GM18951 (cell line): ENCODE measurements at regions not wholly inside any gene's neighbourhood (a gene's known extent, or its start where the extent isn't known, plus 50 kb on each side); places are given as distances from the start of the nearest gene placed in this dataset.

Source experiments
- POLR2A ChIP-seq: IDR thresholded peaks from 4 replicates; pipeline ENCODE4 v1.6.1; 2011; ENCODE audit warnings: mild to moderate bottlenecking; ENCODE audit not compliant: insufficient read length, insufficient read depth; ENCODE audit errors: extremely low read depth
- in situ Hi-C: fragments of 300-500 bp; cut with MboI; formaldehyde crosslinking; loops from one replicate; pipeline ENCODE4 v1.12.0; 2022; ENCODE audit warnings: low sequenced_read_pairs, mixed read lengths, inconsistent platforms; ENCODE audit not compliant: unreplicated experiment

GRCh38 chr4:176883681-176884418 is 91.1 kb upstream of the VEGFC start:
- in situ Hi-C loops, result no loop called here
- no peak for TF ChIP-seq POLR2A

- TF ChIP-seq POLR2A, result no peak
- in situ Hi-C loops, result no loop called here
These were observed 92.5 kb upstream of the VEGFC start for GRCh38 chr4:176885224-176885623.

GRCh38 chr4:176886135-176886534 is 93.4 kb upstream of the VEGFC start:
- no peak for TF ChIP-seq POLR2A
- in situ Hi-C loops, result no loop called here

GRCh38 chr4:176889776-176890175 is 97.1 kb upstream of the VEGFC start:
- TF ChIP-seq POLR2A, result no peak
- in situ Hi-C loops, result no loop called here

GRCh38 chr4:176894498-176894897 is 101.8 kb upstream of the VEGFC start:
- in situ Hi-C loops, result no loop called here
- TF ChIP-seq POLR2A, result no peak

- in situ Hi-C loops, result no loop called here
- no peak for TF ChIP-seq POLR2A
These were observed 103.5 kb upstream of the VEGFC start for GRCh38 chr4:176896211-176896610.

GRCh38 chr4:176897226-176897625 is 104.5 kb upstream of the VEGFC start:
- TF ChIP-seq POLR2A, result no peak

GRCh38 chr4:176898791-176899190 is 106.1 kb upstream of the VEGFC start:
- no peak for TF ChIP-seq POLR2A
- in situ Hi-C loops, result no loop called here

More at GRCh38 chr4:176897226-176897625, 104.5 kb upstream of the VEGFC start:
- in situ Hi-C loops, result no loop called here

- in situ Hi-C loops, result no loop called here
- no peak for TF ChIP-seq POLR2A
These were observed 110.1 kb upstream of the VEGFC start for GRCh38 chr4:176902710-176903323.

- TF ChIP-seq POLR2A, result no peak
- in situ Hi-C loops, result no loop called here
These were observed 114.0 kb upstream of the VEGFC start for GRCh38 chr4:176906709-176907108.

- in situ Hi-C loops, result no loop called here
- TF ChIP-seq POLR2A, result no peak
These were observed 117.9 kb upstream of the VEGFC start for GRCh38 chr4:176910646-176911045.

- TF ChIP-seq POLR2A, result no peak
- in situ Hi-C loops, result no loop called here
These were observed 126.9 kb upstream of the VEGFC start for GRCh38 chr4:176919631-176920030.

GRCh38 chr4:176920694-176921093 is 128.0 kb upstream of the VEGFC start:
- in situ Hi-C loops, result no loop called here
- no peak for TF ChIP-seq POLR2A

- TF ChIP-seq POLR2A, result no peak
These were observed 128.5 kb upstream of the VEGFC start for GRCh38 chr4:176921256-176921655.

More at GRCh38 chr4:176921256-176921655, 128.5 kb upstream of the VEGFC start:
- in situ Hi-C loops, result no loop called here
